ENCODE measurements at regions not wholly inside any gene's neighbourhood (a gene's known extent, or its start where the extent isn't known, plus 50 kb on each side); places are given as distances from the start of the nearest gene placed in this dataset.
"Not testable (repeated sequence)": the region's sequence is repeated elsewhere in the genome, so short reads cannot be mapped to it uniquely, and the experiment has no call there.

DNA sequence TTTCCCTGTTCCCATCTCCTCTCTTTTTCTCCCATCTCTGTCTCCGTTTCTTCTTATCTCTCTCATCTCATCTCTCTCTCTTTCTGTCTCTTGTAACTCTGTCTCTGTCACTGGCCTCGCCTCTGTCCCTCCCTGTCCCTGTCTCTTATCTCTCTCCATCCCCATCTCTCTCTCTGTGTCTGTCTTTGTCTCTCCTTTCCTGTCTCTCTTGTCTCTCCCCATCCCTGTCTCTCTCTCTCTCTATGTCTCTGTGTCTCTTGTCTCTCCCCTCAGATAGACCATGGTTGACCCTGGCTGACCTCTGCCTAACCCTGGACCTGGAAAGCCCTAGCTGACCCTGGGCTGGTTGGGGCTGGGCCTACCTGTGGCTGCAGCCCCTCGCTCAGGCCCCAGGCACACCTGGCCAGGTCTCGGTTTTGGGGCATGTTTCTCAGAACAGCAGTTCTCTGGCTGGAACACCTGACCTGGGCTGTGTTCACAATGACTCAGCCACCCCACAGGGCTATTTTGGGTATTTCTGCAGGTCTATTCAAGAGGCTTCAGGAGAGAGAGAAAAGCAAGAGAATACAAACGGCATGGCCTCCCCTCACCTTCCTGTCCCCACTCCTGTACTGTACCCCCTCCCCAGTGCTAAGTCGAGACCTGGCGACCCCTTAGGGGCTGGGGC lies 174.4 kb downstream of the TMEM121 start:
- H3K4me3 ChIP-seq (ENCODE audit: low read length in 2 of 2): no peak overlapping the region
- DNase-seq (peak in 1 of 2 donors; percentile 49), ATAC-seq (ENCODE audit: low FRiP score) (no peak)
- no peaks in the 10 kb centered on the region for H3K9me3 ChIP-seq (ENCODE audit: control insufficient read depth, low read length)
- 72 to 77% methylated on average over 7 of the region's 7 CpGs for WGBS, 2 donors
- H3K4me1 ChIP-seq (ENCODE audit: control insufficient read depth in 1 of 2, insufficient read depth in 2 of 2, low read length in 2 of 2): no peaks in the 10 kb centered on the region
- no peaks in the 10 kb centered on the region for H3K27me3 ChIP-seq (ENCODE audit: control insufficient read depth in 1 of 2, insufficient read depth in 2 of 2, low read length in 1 of 2)
- intact Hi-C loops (cut with DNase I): no loop called here
- H3K36me3 ChIP-seq (ENCODE audit: control insufficient read depth in 1 of 2, insufficient read depth in 2 of 2, low read length in 1 of 2): no peaks in the 10 kb centered on the region
- H3K27ac ChIP-seq (ENCODE audit: low read depth in 1 of 2, low read length in 2 of 2): no peak overlapping the region

DNA sequence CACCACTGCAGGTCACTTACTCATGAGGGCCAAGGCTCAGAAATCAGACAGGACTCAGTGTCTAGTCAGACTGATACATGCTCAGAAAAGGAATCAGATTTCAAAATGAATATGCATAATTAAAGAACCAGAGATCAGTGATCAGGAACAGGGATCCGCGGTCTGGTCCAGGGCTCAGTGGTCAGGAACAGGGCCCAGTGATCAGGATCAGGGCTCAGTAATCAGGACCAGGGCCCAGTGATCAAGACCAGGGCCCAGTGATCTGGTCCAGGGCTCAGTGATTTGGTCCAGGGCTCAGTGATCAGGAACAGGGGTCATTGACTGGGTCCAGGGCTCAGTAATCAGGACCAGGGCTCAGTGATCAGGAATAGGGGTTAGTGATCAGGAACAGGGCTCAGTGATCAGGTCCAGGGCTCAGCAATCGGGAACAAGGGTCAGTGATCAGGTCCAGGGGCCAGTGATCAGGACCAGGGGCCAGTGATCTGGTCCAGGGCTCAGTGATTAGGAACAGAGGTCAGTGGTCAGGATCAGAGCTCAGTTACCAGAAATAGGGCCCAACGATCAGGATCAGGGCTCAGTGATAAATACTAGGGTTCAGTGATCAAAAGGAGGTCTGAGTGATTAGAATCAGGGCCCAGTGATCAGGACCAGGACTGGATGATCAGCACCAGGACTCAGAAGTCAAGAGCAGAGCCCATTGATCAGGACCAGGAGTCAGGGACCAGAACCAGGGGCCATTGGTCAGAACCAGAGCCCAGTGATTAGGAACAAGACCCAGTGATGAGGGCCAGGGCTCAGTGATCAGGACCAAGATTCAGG lies 175.3 kb downstream of the TMEM121 start:
- no peak for DNase-seq
- no peak for ATAC-seq (ENCODE audit: low FRiP score)
- Histone ChIP-seq H3K27me3 (ENCODE audit: control insufficient read depth in 1 of 2, insufficient read depth in 2 of 2, low read length in 1 of 2) (no peaks in the 10 kb centered on the region), H3K4me1 (ENCODE audit: control insufficient read depth in 1 of 2, insufficient read depth in 2 of 2, low read length in 2 of 2) (no peaks in the 10 kb centered on the region), H3K27ac (ENCODE audit: low read depth in 1 of 2, low read length in 2 of 2) (no peak overlapping the region), H3K9me3 (ENCODE audit: control insufficient read depth, low read length) (no peaks in the 10 kb centered on the region), H3K36me3 (ENCODE audit: control insufficient read depth in 1 of 2, insufficient read depth in 2 of 2, low read length in 1 of 2) (no peaks in the 10 kb centered on the region), H3K4me3 (ENCODE audit: low read length in 2 of 2) (no peak overlapping the region)
- WGBS, 2 donors: 45 to 65% methylated on average over 4 of the region's 4 CpGs
- intact Hi-C loops (cut with DNase I): no loop called here

DNA sequence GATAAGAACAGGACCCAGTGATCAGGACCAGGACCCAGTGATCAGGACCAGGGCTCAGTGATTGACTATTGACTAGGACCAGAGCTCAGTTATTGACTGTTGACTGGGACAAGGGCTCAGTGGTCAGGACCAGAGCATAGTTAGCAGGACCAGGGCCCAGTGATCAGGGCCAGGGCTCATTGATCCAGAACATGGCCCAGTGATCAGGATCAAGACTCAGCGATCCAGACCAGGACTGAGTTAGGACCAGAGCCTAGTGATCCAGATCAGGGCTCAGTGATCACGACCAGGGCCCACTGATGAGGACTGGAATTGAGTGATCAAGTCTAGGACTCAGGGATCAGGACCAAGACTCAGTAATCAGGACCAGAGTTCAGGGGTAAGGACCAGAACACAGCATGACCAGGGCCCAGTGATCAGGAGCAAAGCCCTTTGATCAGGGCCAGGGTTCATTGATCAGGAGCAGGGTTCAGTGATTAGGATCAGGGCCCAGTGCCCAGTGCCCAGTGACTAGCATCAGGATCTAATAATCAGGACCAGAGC lies 176.0 kb downstream of the TMEM121 start:
- ATAC-seq (ENCODE audit: low FRiP score) (no peak), DNase-seq (no peak)
- H3K27ac ChIP-seq (ENCODE audit: low read depth in 1 of 2, low read length in 2 of 2): no peak overlapping the region
- intact Hi-C loops (cut with DNase I): no loop called here
- no peaks in the 10 kb centered on the region for H3K27me3 ChIP-seq (ENCODE audit: control insufficient read depth in 1 of 2, insufficient read depth in 2 of 2, low read length in 1 of 2)
- WGBS, 2 donors: 71 to 73% methylated on average over 2 of the region's 2 CpGs
- H3K9me3 ChIP-seq (ENCODE audit: control insufficient read depth, low read length): no peaks in the 10 kb centered on the region
- H3K4me1 ChIP-seq (ENCODE audit: control insufficient read depth in 1 of 2, insufficient read depth in 2 of 2, low read length in 2 of 2): no peaks in the 10 kb centered on the region
- no peak overlapping the region for H3K4me3 ChIP-seq (ENCODE audit: low read length in 2 of 2)
- no peaks in the 10 kb centered on the region for H3K36me3 ChIP-seq (ENCODE audit: control insufficient read depth in 1 of 2, insufficient read depth in 2 of 2, low read length in 1 of 2)

DNA sequence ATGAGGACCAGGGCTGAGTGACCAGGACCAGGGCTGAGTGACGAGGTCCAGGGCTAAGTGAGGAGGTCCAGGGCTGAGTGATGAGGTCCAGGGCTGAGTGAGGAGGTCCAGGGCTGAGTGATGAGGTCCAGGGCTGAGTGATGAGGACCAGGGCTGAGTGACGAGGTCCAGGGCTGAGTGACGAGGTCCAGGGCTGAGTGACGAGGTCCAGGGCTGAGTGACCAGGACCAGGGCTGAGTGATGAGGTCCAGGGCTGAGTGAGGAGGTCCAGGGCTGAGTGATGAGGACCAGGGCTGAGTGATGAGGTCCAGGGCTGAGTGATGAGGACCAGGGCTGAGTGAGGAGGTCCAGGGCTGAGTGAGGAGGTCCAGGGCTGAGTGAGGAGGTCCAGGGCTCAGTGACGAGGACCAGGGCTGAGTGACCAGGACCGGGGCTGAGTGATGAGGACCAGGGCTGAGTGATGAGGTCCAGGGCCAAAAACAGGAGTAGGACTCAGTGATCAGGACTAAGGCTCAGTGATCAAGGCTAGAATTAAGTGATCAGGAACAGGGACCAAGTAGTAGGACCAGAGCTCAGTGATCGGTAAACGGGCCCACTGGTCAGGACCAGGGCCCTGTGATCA lies 176.8 kb downstream of the TMEM121 start:
- DNase-seq; H3K27me3 ChIP-seq (ENCODE audit: control insufficient read depth in 1 of 2, insufficient read depth in 2 of 2, low read length in 1 of 2); intact Hi-C loops (cut with DNase I); H3K27ac ChIP-seq (ENCODE audit: low read depth in 1 of 2, low read length in 2 of 2); ATAC-seq (ENCODE audit: low FRiP score); H3K4me1 ChIP-seq (ENCODE audit: control insufficient read depth in 1 of 2, insufficient read depth in 2 of 2, low read length in 2 of 2); H3K4me3 ChIP-seq (ENCODE audit: low read length in 2 of 2); H3K9me3 ChIP-seq (ENCODE audit: control insufficient read depth, low read length); H3K36me3 ChIP-seq (ENCODE audit: control insufficient read depth in 1 of 2, insufficient read depth in 2 of 2, low read length in 1 of 2): not testable (repeated sequence)
- 50 to 58% methylated on average over 6 of the region's 8 CpGs for WGBS, 2 donors

DNA sequence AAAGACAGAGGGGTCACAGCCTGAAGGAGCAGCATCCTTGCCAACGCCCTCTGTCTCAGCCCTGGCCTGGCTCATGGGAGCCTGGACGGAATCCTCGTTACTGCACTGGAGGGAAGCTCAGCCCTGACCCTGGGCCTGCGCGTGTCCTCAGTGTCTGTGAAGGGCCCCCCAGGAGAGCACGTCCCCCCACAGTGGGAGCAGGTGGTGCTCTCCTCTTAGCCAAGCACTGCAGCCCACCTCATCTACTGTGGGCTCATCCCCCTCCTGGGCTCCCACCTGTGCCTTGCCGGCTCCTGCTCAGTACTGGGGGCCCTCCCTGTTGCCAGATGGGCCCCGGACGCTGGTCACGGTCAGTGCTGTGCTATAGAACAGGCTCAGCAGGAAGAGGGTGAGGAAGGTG lies 177.7 kb downstream of the TMEM121 start:
- intact Hi-C loops (cut with DNase I); H3K9me3 ChIP-seq (ENCODE audit: control insufficient read depth, low read length); H3K27me3 ChIP-seq (ENCODE audit: control insufficient read depth in 1 of 2, insufficient read depth in 2 of 2, low read length in 1 of 2); H3K4me3 ChIP-seq (ENCODE audit: low read length in 2 of 2); DNase-seq; H3K4me1 ChIP-seq (ENCODE audit: control insufficient read depth in 1 of 2, insufficient read depth in 2 of 2, low read length in 2 of 2); H3K36me3 ChIP-seq (ENCODE audit: control insufficient read depth in 1 of 2, insufficient read depth in 2 of 2, low read length in 1 of 2); H3K27ac ChIP-seq (ENCODE audit: low read depth in 1 of 2, low read length in 2 of 2); ATAC-seq (ENCODE audit: low FRiP score): not testable (repeated sequence)
- WGBS, 2 donors: 88 to 89% methylated on average over 7 to 9 of the region's 10 CpGs

DNA sequence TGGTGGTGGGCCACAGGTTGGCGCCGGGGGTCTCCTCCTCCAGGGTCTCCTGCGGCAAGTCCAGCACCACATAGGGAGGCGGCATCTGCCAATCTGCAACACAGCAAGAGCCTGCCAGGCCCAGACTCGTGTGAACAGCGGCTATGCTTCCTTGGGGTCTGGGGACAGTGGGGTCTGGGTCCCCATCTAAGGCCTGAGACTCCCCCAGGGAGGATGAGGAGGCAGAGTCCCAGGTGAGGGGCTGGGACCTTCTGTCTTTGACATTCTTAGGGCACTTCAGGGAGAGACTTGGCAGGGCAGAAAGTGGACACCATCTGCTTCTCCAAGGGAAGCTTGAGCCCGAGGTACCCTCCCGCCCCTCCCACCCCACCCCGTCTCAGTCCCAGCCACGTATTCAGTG lies 178.1 kb downstream of the TMEM121 start:
- 79% methylated on average over 3 to 4 of the region's 10 CpGs for WGBS, 2 donors
- not testable (repeated sequence) for H3K9me3 ChIP-seq (ENCODE audit: control insufficient read depth, low read length); H3K4me3 ChIP-seq (ENCODE audit: low read length in 2 of 2)

DNA sequence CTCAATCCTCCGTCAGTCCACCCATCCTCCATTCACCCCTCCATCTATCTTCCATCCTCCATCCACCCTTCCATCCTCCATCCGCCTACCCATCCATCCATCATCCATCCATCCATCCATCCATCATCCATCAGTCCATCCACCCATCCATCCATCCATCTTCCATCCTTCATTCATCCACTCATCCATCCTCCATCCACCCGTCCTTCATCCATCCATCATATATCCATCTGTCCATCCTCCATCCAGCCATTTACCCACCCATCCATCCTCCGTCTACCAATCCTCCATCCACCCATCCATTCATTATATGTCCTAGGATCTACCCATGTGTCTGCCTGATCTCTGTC lies 179.1 kb downstream of the TMEM121 start:
- not testable (repeated sequence) for ATAC-seq (ENCODE audit: low FRiP score); H3K36me3 ChIP-seq (ENCODE audit: control insufficient read depth in 1 of 2, insufficient read depth in 2 of 2, low read length in 1 of 2); H3K27ac ChIP-seq (ENCODE audit: low read depth in 1 of 2, low read length in 2 of 2); H3K27me3 ChIP-seq (ENCODE audit: control insufficient read depth in 1 of 2, insufficient read depth in 2 of 2, low read length in 1 of 2); H3K4me3 ChIP-seq (ENCODE audit: low read length in 2 of 2); DNase-seq; H3K4me1 ChIP-seq (ENCODE audit: control insufficient read depth in 1 of 2, insufficient read depth in 2 of 2, low read length in 2 of 2); H3K9me3 ChIP-seq (ENCODE audit: control insufficient read depth, low read length)
- intact Hi-C loops (cut with DNase I): loop anchor here in 1 of 2 donors (5.0 kb wide), 1 partner anchor 118 kb away; no protein-coding TSS in a partner anchor
- WGBS, 2 donors: 82 to 84% methylated on average over 4 of the region's 4 CpGs

More for the DNA sequence above, 178.1 kb downstream of the TMEM121 start:
- intact Hi-C loops (cut with DNase I); H3K27me3 ChIP-seq (ENCODE audit: control insufficient read depth in 1 of 2, insufficient read depth in 2 of 2, low read length in 1 of 2); ATAC-seq (ENCODE audit: low FRiP score); H3K4me1 ChIP-seq (ENCODE audit: control insufficient read depth in 1 of 2, insufficient read depth in 2 of 2, low read length in 2 of 2); H3K27ac ChIP-seq (ENCODE audit: low read depth in 1 of 2, low read length in 2 of 2); H3K36me3 ChIP-seq (ENCODE audit: control insufficient read depth in 1 of 2, insufficient read depth in 2 of 2, low read length in 1 of 2); DNase-seq: not testable (repeated sequence)

DNA sequence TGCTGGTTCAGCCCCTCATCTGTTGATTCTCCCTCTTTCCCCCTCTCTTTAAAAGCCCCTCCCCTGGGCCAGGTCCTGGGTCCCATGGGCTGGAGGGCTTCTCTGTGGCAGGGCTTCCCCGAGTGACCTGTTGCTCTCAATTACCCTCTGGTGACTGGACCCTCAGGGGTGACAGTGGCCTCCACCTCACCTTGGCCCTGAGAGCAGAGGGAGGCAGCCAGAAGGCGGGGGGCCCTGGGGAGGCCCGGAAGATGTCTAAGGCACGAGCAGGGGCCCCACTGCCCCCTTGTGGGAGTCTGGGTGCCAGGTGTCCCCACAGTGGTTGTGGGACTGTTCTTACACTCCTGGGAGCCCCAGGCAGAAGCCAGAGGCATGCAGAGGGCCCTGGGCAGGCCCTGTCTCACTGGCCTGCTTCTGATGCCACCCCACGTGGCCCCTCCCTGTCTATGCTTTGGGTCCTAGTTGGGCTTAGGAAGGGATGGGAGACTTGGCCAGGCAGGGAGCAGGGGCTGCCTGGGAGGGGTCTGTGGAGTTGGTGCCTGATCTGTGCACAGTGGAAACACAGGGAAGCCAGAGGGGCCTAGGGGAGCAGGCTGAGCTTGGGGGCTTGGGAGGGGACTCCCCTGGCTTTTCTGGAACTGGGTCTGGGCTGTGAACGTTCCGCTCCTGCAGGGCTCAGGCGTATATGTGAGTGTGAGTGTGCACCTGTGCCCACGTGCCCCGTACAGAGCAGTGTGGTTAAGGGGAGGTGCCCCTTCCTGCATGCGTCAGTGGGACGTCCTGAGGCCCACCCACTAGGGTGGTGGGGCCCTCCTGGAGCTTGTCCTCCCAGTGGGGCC lies 179.7 kb downstream of the TMEM121 start:
- H3K27me3 ChIP-seq (ENCODE audit: control insufficient read depth in 1 of 2, insufficient read depth in 2 of 2, low read length in 1 of 2); DNase-seq; ATAC-seq (ENCODE audit: low FRiP score); H3K36me3 ChIP-seq (ENCODE audit: control insufficient read depth in 1 of 2, insufficient read depth in 2 of 2, low read length in 1 of 2); H3K9me3 ChIP-seq (ENCODE audit: control insufficient read depth, low read length); H3K4me1 ChIP-seq (ENCODE audit: control insufficient read depth in 1 of 2, insufficient read depth in 2 of 2, low read length in 2 of 2); H3K27ac ChIP-seq (ENCODE audit: low read depth in 1 of 2, low read length in 2 of 2); H3K4me3 ChIP-seq (ENCODE audit: low read length in 2 of 2): not testable (repeated sequence)
- 58 to 70% methylated on average over 9 to 12 of the region's 12 CpGs for WGBS, 2 donors
- intact Hi-C loops (cut with DNase I): loop anchor here in 1 of 2 donors (5.0 kb wide), 1 partner anchor 119 kb away; no protein-coding TSS in a partner anchor
